HG03025 (cell line): ENCODE measurements at regions not wholly inside any gene's neighbourhood (a gene's known extent, or its start where the extent isn't known, plus 50 kb on each side); places are given as distances from the start of the nearest gene placed in this dataset.
"Not testable (repeated sequence)": the region's sequence is repeated elsewhere in the genome, so short reads cannot be mapped to it uniquely, and the experiment has no call there.

Source experiments
- ATAC-seq: cut with Tn5 transposase; IDR thresholded peaks from one replicate; pipeline ENCODE4 v1.9.1; 2021; ENCODE audit warnings: mild to moderate bottlenecking, moderate library complexity; ENCODE audit not compliant: unreplicated experiment, low FRiP score

DNA sequence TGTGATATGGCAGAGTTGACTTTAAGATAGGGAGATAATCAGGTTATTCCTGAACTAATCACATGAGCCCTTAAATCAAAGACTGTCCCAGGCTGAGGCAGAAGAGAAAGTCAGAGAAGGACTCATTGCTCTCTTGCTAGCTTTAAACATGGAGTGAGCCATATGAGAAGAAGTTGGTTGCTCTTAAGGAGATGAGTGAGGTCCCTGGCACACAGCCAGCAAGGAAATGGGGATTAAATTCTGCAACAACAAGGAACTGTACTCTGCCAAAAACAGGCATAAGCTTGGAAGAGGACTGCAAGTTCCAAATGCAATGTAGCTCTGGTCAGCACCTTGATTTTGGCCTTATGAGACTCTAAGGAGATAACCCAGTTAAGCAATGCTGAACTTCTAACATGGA, 457.0 kb downstream of the PLOD2 start:
- no peak for ATAC-seq

DNA sequence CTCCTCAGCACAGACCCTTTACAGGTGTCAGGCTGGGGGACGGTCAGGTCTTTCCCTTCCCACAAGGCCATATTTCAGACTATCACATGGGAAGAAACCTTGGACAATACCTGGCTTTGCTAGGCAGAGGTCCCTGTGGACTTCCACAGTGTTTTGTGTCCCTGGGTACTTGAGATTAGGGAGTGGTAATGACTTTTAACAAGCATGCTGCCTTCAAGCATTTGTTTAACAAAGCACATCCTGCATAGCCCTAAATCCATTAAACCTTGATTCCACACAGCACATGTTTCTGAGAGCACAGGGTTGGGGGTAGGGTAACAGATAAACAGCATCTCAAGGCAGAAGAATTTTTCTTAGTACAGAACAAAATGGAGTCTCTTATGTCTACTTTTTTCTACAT, 451.2 kb downstream of the PLOD2 start:
- ATAC-seq: not testable (repeated sequence)

DNA sequence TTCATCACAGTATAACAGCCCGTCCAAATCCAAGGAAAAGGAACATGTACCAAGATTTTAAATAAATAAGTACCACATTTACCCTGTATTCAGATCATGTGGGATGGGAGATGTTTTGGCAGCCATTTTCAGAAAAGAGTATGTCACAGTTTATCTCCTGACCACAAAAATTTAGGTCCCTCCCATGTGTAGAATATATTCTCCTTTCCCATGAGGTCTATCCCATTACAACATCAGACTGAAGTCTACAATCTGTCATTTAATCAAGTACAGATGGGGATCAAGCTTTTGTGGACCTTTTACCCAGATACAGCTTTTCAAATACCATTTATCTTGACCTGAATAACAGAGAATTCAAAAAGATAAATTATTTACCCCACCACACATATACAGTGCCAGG, 444.5 kb downstream of the PLOD2 start:
- ATAC-seq: no peak

DNA sequence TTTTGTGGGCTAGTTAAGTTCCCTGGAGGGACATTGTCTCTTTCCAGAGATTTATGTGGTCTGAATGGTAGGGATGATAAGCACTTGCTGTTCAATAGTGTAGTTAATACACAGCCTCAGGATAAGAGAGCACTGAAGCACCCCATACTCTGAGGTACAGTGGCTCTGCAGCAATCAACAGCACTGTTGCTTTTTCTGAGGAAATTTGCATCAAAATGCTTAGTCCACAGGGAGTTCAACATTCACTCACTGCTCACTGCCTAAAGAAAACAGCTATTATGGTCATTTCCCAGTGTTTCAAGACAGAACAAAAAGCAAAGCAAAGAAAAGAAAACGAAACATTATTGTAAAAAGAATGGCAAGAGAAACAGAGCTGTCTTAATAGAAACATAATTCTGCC, 441.9 kb downstream of the PLOD2 start:
- ATAC-seq: no peak

DNA sequence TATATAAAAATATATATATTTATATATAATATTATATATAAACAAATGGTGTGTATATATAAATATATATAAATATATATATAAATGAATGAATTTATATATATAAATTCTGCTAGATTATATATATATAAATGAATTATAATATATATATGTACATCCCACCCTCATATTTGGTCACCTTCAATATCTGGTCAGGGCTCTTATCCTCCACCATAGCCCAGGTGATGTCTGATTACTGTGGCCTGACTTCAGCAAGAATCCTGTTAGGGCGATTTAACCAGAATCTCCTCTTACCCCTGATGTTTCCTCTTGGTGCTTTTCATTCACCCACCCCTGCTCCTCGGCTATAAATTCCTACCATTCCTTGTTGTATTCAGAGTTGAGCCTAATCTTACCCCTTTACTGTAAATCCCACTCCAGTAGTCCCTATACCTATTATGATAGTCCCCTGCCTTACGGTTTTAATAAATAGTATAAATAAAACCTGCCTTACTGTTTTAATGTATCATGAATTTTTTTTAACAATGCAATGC, 439.6 kb downstream of the PLOD2 start:
- no peak for ATAC-seq

DNA sequence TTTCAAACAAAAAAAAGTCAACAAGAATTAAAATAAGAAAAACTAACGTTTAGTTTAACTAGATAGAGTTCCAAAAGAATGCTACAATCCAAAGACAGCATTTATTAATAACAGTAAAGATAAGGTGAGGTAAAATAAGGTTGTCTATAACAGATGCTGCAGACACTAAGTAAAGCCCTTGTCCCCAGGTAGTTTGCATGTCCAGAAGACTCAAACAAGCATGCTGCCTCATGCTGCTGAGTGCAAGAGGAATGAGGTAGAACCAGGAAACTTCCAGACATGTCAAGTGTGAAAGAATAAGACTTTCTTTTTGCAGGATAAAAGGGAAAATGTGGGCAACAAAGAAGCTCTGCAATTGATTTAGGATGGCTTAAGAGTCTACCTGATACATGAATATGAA, 439.2 kb downstream of the PLOD2 start:
- no peak for ATAC-seq

DNA sequence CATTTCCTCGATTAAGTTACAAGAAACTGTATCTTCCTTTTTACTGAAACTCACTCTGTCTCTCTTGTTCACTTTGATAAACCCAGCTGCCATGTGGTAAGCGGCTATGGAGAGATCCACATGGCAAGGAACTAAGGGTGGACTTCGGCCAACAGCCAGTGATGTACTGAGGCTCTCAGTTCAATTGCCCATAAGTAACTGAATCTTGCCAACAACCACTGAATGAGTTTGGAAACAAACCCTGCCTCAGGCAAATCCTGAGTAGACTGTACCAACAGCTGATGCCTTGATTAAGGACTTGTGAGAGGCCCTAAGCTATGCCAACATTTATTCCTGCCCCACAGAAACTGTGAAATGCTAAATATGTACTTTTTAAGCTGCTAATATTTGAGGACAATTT, 433.5 kb downstream of the PLOD2 start:
- ATAC-seq: no peak

DNA sequence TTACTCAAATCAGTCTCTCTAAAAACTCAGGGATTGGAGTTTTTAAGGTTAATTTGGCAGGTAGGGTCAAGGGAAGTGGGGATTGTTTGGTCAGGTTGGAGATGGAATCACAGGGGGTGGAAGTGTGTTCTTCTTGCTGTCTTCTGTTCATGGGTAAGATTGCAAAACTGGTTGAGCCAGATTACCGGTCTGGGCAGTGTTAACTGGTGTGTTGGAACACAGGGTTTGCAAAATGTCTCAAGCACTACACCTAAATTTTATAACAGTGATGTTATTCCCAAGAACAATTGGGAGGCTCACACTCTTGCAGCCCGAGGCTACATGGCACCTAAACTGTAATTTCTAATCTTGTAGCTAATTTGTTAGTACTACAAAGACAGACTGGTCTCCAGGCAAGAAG, 425.4 kb downstream of the PLOD2 start:
- no peak for ATAC-seq

DNA sequence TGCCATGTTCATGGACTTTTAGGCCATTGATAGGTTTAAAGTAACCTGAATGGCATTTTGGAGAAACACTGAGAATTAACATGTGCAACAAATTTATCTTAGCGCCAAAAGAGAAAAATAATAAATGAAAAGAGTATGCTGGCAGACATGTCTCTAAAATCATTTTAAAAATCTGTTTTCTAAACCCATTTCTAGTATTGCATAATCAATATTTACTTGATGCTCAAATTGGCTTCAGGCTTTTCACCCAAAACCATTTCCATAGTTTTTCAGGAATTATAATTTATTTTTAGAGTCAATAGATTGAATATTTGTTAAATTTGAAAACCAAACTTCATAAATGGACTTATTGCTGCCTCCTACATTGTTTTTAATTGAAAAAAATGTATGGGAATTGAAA, 423.0 kb downstream of the PLOD2 start:
- ATAC-seq: no peak

DNA sequence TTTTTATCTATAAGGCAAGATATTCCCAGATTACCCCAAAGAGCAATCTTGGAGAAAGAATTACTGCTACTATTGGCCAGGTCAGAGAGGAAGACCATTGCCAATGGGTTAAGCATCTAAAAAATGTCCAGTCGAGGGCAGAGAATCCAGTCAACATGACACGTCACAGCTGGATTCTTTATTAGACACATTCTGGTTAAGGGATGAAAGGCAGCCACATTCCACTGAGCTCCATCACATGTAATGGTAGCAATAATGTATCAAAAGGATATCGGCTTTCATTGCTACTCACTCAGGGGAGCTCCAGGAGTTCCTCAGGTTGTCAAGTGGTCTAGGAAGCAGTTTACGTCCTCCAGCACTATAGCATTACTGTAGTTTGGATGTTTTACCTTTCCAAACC, 421.1 kb downstream of the PLOD2 start:
- ATAC-seq: no peak

DNA sequence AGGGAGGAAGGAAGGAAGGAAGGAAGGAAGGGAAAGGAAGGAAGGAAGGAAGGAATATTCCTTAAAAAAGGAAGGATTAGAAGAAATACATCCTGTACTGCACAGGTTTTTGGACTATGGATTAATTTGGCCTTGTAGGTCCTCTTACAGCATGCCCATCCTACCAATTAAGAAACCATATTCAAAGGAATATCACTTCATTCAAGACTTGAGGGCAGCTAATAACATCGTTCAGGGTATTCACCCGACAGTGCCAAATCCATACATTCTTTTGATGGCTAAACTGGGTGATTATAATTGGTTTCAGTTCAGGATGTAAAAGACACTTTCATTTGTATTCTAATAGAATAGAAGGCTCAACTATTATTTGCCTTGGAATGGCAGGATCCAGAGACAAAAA, 410.3 kb downstream of the PLOD2 start:
- ATAC-seq: no peak

DNA sequence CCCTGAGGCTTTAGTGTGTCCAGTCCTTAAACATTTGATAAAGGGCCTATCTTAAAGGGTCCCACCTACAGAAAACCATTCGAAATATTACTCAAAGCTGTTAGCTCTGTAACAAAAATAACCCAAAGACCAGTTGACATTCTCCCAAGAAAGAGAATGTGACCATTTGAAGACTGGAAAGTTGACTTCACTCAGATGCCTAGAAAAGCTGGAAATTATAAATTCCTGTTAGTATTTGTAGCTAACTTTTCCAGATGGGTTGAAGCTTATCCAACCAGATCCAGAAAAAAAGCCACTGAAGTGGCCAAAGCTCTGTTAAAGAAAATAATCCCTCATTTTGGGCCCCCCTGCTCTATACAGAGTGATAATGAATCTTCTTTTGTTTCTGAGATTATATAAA, 408.4 kb downstream of the PLOD2 start:
- no peak for ATAC-seq

DNA sequence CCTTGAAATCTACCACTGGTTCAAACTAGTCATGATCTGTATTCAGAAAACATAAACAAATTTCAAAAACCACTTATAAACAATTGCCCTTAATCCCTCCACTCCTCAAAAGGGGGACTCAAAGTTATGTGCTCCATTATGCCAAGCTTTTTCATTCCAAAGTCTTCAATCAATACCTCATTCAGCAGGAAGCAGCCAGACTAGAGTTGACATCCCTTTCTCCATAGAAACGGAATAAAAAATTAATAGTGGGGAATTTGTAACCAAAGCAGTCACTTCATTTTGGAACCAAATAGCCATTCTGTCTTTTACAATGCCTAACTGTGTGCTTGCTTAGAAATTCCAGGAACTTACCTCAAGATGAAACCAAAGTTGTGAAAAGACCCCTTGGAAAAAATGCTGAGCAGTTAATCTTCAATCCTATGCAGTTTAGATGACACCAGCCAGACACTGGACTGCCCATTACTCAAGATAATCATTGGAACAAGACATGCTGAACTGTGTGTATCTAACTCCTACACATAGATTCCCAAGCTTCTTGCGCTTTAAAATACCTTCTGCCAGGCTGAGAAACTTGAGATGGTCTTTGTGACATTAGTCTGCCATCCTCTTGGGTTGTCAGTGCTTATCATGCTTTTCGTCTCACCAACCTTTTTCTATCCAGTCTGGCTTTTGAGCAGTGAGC, 406.2 kb downstream of the PLOD2 start:
- no peak for ATAC-seq

DNA sequence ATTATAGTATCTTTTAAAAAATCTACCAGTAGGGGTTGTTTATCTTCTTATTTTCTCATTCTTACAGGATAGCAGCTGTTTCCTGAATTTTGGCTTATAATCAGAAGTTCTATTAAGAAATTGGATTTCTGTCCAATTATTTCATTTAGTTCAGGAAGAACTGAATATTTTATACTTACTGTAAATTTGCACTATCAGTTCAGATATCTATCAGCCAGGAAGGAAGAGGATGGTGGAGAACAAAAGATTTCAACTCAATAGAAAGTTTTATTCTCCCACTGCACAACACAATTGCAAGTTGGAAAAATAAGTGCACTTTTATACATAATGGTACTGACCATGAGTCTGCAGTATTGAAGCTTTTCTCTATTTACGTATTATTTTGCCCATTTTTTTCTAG, 400.9 kb downstream of the PLOD2 start:
- ATAC-seq: no peak

DNA sequence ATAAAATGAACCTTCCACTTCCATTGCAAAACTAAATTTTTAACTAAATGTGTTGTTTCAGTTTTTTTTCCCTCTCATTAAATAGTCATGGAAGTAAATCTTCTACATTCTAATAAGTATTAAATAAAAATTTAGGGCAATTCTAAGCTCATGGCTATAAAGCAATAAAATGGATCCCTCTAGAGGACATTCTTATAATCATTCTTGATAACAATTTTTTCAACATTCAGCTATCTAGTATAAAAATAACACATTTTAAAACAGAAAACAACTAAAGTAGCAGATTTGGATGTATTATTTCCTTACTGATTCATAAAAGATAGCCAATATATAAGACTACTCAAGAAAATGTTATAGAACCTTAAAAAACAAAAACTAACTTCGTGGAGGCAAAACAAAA, 393.1 kb downstream of the PLOD2 start:
- ATAC-seq: no peak

DNA sequence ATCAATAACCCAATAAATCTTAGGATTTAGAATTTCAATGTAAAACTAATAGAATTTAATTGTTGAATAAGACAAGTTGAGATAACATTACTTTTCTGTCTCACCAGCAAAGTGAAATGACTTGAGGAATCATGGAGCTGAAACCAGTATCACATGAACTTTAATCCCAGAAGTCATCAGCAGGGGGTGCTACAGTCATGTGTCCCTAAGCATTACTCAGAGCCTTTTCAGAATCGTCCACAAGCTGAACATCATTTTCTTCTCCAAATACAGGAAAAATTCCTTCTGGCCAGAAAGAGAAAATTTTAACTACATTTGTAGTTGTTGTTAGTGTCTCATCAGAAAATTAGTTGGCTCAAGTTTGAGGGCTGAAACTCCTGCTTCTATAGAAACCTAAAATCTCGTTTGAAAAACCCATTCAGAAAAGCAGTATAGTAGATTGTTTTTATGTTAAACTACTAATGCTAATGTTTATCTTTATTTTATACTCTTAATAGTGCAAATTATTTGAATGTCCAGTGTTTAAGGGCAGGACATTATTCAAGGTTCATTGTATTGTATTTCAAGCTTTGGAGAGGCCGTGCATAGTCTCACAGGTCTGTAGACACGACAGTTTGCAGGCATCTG, 384.1 kb downstream of the PLOD2 start:
- ATAC-seq: no peak

DNA sequence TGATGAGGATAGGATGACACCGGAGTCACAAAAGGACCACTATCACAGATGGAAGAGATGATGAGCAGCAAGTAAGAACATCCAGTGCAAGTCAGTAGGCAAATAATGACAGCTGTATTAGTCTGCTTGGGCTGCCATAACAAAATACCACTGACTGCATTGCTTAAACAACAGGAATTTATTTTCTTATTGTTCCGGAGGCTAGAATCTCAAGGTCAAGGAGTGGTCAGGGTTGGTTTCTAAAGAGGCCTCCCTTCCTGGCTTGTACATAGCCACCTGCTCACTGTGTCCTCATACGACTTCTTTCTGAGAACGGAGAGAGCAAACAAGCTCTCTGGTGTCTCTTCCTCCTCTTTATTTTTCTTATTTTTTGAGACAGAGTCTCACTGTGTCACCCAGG, 380.7 kb downstream of the PLOD2 start:
- no peak for ATAC-seq

DNA sequence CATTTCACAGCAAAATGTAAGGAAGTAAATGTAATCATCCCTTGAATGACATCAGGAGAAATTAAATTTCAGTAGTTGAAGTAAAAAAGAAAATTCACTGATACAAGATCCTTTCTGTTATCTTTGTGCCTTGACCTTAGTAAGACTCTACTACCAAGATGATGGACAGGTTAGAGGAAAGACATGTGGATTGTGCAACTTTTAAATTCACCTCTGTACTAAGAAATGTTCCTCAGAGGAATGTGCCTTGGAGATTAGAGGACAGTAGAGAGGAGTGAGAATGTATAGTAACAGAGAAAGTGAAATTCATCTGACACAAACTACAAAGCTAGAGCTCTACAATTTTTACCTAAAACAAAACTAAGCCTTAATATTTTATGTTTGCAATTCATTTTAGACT, 375.3 kb downstream of the PLOD2 start:
- no peak for ATAC-seq

DNA sequence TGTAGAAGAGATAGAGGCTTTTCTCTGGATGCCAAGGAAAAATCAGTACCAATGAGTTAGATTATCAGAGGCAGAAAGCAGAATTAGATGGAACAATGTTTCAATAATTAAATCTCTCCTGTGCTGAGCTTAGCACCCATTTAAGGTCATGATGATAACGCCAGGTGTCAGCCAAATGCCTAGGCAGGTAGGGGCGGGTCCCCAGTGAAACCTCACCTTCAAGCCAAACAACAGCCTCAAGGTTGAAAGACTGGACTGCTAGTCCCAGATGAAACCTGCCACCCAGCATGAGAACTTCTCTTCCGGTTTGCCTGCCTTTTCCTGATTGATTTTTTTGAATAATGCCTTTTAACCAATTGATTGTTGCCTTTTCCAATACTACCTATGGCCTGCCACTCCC, 363.0 kb downstream of the PLOD2 start:
- ATAC-seq: no peak

DNA sequence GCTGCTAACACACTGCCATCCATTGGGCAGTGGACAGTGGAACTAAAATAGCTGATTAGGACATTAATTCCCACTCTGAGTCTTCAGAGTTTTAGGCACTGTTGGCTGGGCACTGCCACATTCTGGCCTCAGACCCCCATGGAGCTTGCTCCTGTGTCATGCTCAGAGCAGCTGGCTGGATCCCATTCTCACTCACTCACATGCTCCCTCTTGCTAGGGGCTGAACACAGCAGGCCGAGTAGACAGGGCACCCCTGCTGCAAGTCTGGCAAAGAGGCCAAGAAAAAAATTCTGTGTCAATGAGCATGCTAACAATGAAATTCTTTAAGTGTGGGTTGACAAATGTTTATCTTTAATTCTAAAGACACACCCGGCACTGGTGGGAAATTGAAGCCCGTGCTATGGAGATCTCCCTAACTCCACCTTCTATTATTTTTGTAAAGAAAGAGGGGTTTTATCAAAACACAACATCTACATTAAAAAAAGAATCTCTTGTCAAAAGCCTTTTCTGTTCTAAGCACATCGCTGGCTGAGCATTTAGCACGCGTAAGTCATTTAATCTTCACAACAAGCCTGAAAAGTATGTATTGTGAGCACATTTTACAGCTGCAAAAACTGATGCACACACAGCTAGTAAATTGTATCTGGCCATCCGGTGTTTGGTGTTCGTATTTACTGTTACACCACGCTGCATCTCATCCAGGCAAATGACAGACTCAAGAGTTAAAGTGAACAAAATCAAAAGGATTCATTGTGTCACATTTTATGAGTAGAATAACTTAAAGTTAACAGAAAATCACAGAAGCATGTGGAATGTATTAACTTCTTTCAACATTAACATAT, 362.1 kb downstream of the PLOD2 start:
- ATAC-seq: no peak

DNA sequence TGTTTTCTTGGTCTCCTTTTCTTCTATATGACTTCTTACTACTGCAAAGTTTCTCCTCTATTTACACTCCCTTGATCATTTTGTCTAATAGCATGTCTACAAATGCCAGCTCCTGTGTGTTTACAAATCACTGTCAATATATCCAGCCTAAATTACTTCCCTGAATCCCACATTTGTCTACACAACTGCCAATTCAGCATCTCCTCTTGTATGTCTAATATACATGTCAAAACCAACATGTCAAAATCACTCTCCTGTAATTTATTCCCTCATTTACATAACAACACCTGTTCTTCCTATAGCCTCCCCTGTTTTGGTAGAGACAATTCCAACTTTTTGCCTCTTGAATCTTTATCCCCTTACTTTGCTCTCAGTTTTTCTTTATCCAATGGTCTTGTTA, 359.3 kb downstream of the PLOD2 start:
- ATAC-seq: no peak

DNA sequence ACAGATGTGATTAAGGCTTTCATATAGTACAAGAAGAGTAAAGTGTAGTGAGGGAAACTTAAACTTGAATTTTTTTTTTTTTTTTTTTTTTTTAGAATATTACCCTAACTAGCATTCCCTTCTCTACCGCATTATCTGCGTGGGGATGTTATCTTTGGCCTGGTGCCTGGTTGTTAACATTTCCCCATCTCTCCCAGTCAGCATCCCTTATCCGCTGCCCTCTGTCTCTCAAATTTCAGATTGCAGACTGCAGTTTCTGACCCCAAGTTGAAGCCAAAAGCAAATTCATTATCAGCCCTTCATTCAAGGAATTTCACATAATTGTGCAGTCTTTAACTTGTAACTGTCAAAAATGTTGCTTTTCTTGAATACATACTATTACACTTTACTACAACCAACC, 353.0 kb downstream of the PLOD2 start:
- no peak for ATAC-seq
